COLO668 (cell line): ENCODE measurements at regions not wholly inside any gene's neighbourhood (a gene's known extent, or its start where the extent isn't known, plus 50 kb on each side); places are given as distances from the start of the nearest gene placed in this dataset.

ENCODE experiments used
- DNase-seq: peaks from one replicate; lab custom pipeline; 2025; ENCODE audit not compliant: unreplicated experiment; lab: John Stamatoyannopoulos, UW

DNA sequence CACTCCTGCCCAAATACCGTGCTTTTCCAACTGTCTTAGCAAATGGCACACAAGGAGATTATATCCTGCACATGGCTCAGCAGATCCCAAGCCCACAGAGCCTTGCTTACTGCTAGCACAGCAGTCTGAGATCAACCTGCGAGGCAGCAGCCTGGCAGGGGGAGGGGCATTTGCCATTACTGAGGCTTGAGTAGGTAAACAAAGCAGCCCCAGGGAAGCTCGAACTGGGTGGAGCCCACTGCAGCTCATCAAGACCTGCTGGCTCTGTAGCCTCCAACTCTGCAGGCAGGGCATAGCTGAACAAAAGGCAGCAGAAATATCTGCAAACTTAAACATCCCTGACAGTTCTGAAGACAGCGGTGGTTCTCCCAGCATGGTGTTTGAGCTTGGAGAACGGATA, 70.1 kb upstream of the PTBP2 start:
- DNase-seq = no peak

DNA sequence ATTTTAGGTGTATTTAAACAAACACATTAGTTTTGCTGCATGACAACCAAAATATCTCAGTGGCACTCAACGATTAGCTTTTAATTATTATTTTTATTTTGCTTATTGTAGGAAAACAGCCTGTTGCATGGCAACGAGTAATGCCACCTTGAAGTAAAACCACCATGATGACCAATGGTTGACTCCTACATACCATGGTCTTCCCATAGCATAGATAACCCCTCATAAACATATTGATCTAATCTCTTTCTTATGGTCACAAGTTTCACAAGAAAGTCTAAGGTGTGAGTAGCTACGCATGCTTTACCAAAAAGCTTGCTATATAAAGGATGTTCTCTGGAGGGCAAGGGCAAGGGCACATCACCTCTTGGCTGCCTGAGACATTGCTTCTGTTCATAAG, 61.5 kb upstream of the PTBP2 start:
- DNase-seq = no peak

- DNase-seq = no peak
Measured at GRCh38 chr1:96660503-96660902, 61.1 kb upstream of the PTBP2 start.
